ENCODE measurements at regions not wholly inside any gene's neighbourhood (a gene's known extent, or its start where the extent isn't known, plus 50 kb on each side); places are given as distances from the start of the nearest gene placed in this dataset.
A peak's percentile ranks its signal among the peaks of the same experiment; 100 is the strongest.

- H3K4me3 ChIP-seq (ENCODE audit: low read depth, poor library complexity, severe bottlenecking) = no peak overlapping the region
- 93 to 94% methylated on average over 9 of the region's 9 CpGs for WGBS, 2 donors
- intact Hi-C loops (cut with DNase I; ENCODE audit: low total_unique reads) = no loop called here
- DNase-seq (ENCODE audit: low spot score in 2 of 2) = no peak
- TF ChIP-seq POLR2A (IDR thresholded peaks at IDR 0.05) = no peak
- TF ChIP-seq CTCF (IDR thresholded peaks at IDR 0.05) = no peak
These were observed 264.0 kb downstream of the TJP1 start for GRCh38 chr15:29558261-29558660.

GRCh38 chr15:29557171-29557570 is 265.1 kb downstream of the TJP1 start:
- WGBS, 2 donors = 74 to 76% methylated on average over 6 of the region's 6 CpGs
- TF ChIP-seq CTCF (IDR thresholded peaks at IDR 0.05) = no peak
- no peak for TF ChIP-seq POLR2A (IDR thresholded peaks at IDR 0.05)
- intact Hi-C loops (cut with DNase I; ENCODE audit: low total_unique reads) = no loop called here
- DNase-seq (ENCODE audit: low spot score in 2 of 2) = no peak
- no peak overlapping the region for H3K4me3 ChIP-seq (ENCODE audit: low read depth, poor library complexity, severe bottlenecking)

GRCh38 chr15:29556380-29556779 is 265.9 kb downstream of the TJP1 start:
- H3K4me3 ChIP-seq (ENCODE audit: low read depth, poor library complexity, severe bottlenecking) = no peak overlapping the region
- TF ChIP-seq CTCF (IDR thresholded peaks at IDR 0.05) (no peak), POLR2A (IDR thresholded peaks at IDR 0.05) (no peak)
- no peak for DNase-seq (ENCODE audit: low spot score in 2 of 2)
- intact Hi-C loops (cut with DNase I; ENCODE audit: low total_unique reads) = no loop called here
- WGBS, 2 donors = 53 to 57% methylated on average over 4 of the region's 4 CpGs

- intact Hi-C loops (cut with DNase I; ENCODE audit: low total_unique reads) = no loop called here
- peak in 1 of 2 donors; percentile 45 for DNase-seq (ENCODE audit: low spot score in 2 of 2)
- 38 to 54% methylated on average over 4 of the region's 4 CpGs for WGBS, 2 donors
- no peak overlapping the region for H3K4me3 ChIP-seq (ENCODE audit: low read depth, poor library complexity, severe bottlenecking)
- TF ChIP-seq POLR2A (IDR thresholded peaks at IDR 0.05) (no peak), CTCF (IDR thresholded peaks at IDR 0.05) (no peak)
These were observed 267.7 kb downstream of the TJP1 start for GRCh38 chr15:29554531-29554930.

- H3K4me3 ChIP-seq (ENCODE audit: low read depth, poor library complexity, severe bottlenecking) = no peak overlapping the region
- 71 to 76% methylated on average over 5 of the region's 5 CpGs for WGBS, 2 donors
- DNase-seq (ENCODE audit: low spot score in 2 of 2) = peak in 1 of 2 donors; percentile 49
- intact Hi-C loops (cut with DNase I; ENCODE audit: low total_unique reads) = no loop called here
- TF ChIP-seq POLR2A (IDR thresholded peaks at IDR 0.05) (no peak), CTCF (IDR thresholded peaks at IDR 0.05) (no peak)
These were observed 271.3 kb downstream of the TJP1 start for GRCh38 chr15:29550834-29551465.

GRCh38 chr15:29548006-29548405 is 274.3 kb downstream of the TJP1 start:
- TF ChIP-seq POLR2A (IDR thresholded peaks at IDR 0.05) (no peak), CTCF (IDR thresholded peaks at IDR 0.05) (no peak)
- intact Hi-C loops (cut with DNase I; ENCODE audit: low total_unique reads) = no loop called here
- peak in 1 of 2 donors; percentile 54 for DNase-seq (ENCODE audit: low spot score in 2 of 2)
- WGBS, 2 donors = 79 to 89% methylated on average over 2 of the region's 2 CpGs
- no peak overlapping the region for H3K4me3 ChIP-seq (ENCODE audit: low read depth, poor library complexity, severe bottlenecking)
